Psoas muscle (tissue), 7 donors: ENCODE measurements at regions not wholly inside any gene's neighbourhood (a gene's known extent, or its start where the extent isn't known, plus 50 kb on each side); places are given as distances from the start of the nearest gene placed in this dataset.
A peak's percentile ranks its signal among the peaks of the same experiment; 100 is the strongest.

Experiments used
- ATAC-seq, 4 donors: fragments of 200-7000 bp; cut with Tn5 transposase; one replicate each; pipeline ENCODE4 v1.9.1; 2020; ENCODE audit warnings: moderate library complexity in 3 of 4, mild to moderate bottlenecking in 2 of 4
- DNase-seq, 2 donors: peaks; one replicate each; pipeline ENCODE4 v3.0.0-alpha.2; 2020
- H3K27ac ChIP-seq: fragments of 200-600 bp; one replicate; pipeline ENCODE4 v1.8.0; 2022
- H3K27me3 ChIP-seq, 3 donors: fragments of 200-600 bp in 1 of 3; one replicate each; pipeline versions ENCODE4 v1.6.1 to v1.8.0; 2013 to 2022; ENCODE audit warnings: low read length in 2 of 3, mild to moderate bottlenecking in 2 of 3, moderate library complexity in 1 of 3; ENCODE audit not compliant: insufficient read depth in 3 of 3
- H3K36me3 ChIP-seq, 2 donors: fragments of 200-600 bp in 1 of 2; one replicate each; pipeline versions ENCODE4 v1.6.1 to v1.8.0; 2013 to 2022; ENCODE audit warnings: low read depth in 1 of 2, mild to moderate bottlenecking in 1 of 2, moderate library complexity in 1 of 2; ENCODE audit not compliant: insufficient read depth in 1 of 2
- H3K4me1 ChIP-seq: fragments of 200-600 bp; one replicate; pipeline ENCODE4 v1.8.0; 2022
- H3K4me3 ChIP-seq: fragments of 200-600 bp; one replicate; pipeline ENCODE4 v1.8.0; 2022; ENCODE audit warnings: mild to moderate bottlenecking
- H3K9me3 ChIP-seq: fragments of 200-600 bp; one replicate; pipeline ENCODE4 v1.8.0; 2022
- CTCF ChIP-seq: fragments of 200-600 bp; IDR thresholded peaks from one replicate; pipeline ENCODE4 v1.8.0; 2022; ENCODE audit warnings: antibody characterized with exemption
- WGBS, 3 donors: extraction: QIAGEN DNeasy Blood & Tissue Kit; methylation state at CpG; one replicate each; pipeline versions ENCODE4 v1.1.6 to v1.1.7; 2013; 5-methylcytosine and 5-hydroxymethylcytosine counted together
- intact Hi-C, 2 donors: fragments of 100-400 bp; cut with DNase I; formaldehyde crosslinking; loops; one replicate each; pipeline versions ENCODE4 v1.11.0 to v1.14.2; 2022
- donor health status: healthy with polysubstance abuse.
- donor health status: DM: no; HTN: no; CAD: no; lungs with moderate emphysema.
- donor health status: Bipolar disorder and iron deficiency.
- donor health status: healthy.
- donor health status: DM: yes; HTN: yes; CAD: no.
- donor health status: DM: no; HTN: no; CAD: no.
- donor health status: DM: yes; HTN: yes; CAD: no.

GRCh38 chr21:35430260-35430659 is 381.2 kb upstream of the RUNX1 start:
- no peak overlapping the region for H3K27ac ChIP-seq

DNA sequence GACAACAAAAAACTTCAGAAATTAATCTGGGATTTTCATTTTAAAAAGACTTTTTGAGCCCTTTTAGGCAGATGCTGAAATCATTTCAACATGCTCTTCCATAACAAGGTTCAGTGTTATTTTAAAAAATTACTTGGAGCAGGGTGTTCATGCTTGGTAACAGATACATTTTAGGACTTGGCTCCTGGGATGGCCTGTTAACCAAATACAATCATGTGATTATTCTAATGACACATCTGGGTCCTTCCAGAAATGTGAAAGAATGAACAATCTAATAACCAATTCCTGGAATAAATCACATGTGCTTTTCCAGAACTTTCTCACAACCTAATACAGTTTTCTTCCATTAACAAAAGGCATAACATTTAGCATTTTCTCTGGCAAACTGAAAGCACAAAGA is 379.8 kb upstream of the RUNX1 start:
- peak in 3 of 4 donors; percentile 23 to 51 (median 40) for ATAC-seq
- no peak for DNase-seq
- Histone ChIP-seq H3K4me1 (no peaks in the 10 kb centered on the region), H3K27ac (peak overlapping the region; percentile 23), H3K4me3 (no peak overlapping the region), H3K27me3 (peaks cover 0 to 6% (median 2%) of the 10 kb centered on the region in 3 donors), H3K36me3 (no peaks in the 10 kb centered on the region), H3K9me3 (peaks cover 14% of the 10 kb centered on the region)
- no peak for TF ChIP-seq CTCF
- intact Hi-C loops, result no loop called here

More at GRCh38 chr21:35430260-35430659, 381.2 kb upstream of the RUNX1 start:
- no peaks in the 10 kb centered on the region for H3K36me3 ChIP-seq
- 93 to 97% (median 96%) methylated on average over 3 of the region's 3 CpGs for WGBS, 3 donors
- H3K4me3 ChIP-seq, result no peak overlapping the region
- ATAC-seq (no peak), DNase-seq (no peak)
- intact Hi-C loops, result no loop called here
- no peak for TF ChIP-seq CTCF
- H3K9me3 ChIP-seq, result peaks cover 26% of the 10 kb centered on the region
- H3K4me1 ChIP-seq, result no peaks in the 10 kb centered on the region
- peaks cover 0 to 6% (median 2%) of the 10 kb centered on the region in 3 donors for H3K27me3 ChIP-seq

DNA sequence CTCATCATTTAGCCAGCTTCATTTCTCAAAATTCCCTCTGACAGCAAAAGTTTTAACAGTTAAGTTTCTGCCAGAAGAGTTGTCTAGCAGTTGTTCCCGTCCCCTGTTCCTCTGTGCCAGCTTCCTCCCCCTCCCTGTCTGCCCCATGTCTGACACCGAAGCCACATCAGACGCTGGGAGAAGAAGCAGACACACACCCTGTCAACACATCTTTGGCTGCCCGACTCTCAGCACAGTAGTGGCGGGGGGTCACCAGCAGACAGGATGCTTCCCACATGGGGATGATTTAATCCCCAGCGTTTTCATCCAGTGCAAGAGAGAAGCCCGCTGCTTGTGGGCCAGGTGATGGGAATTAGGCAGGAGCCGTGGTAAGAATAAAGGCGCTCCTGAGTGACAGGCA is 379.4 kb upstream of the RUNX1 start:
- intact Hi-C loops, result no loop called here
- ATAC-seq (peak; percentile 37 to 68 (median 52)), DNase-seq (peak; percentile 34 to 55)
- peaks cover 10% of the 10 kb centered on the region for H3K9me3 ChIP-seq
- WGBS, 3 donors, result 6 to 11% (median 9%) methylated on average over 9 of the region's 9 CpGs
- peaks cover 0 to 6% (median 2%) of the 10 kb centered on the region in 3 donors for H3K27me3 ChIP-seq
- H3K27ac ChIP-seq, result peak overlapping the region; percentile 47
- no peaks in the 10 kb centered on the region for H3K36me3 ChIP-seq
- no peaks in the 10 kb centered on the region for H3K4me1 ChIP-seq
- no peak for TF ChIP-seq CTCF
- no peak overlapping the region for H3K4me3 ChIP-seq

GRCh38 chr21:35428001-35428320 is 378.9 kb upstream of the RUNX1 start:
- Histone ChIP-seq H3K4me3 (no peak overlapping the region), H3K27me3 (peaks cover 0 to 6% (median 2%) of the 10 kb centered on the region in 3 donors), H3K4me1 (no peaks in the 10 kb centered on the region), H3K9me3 (peaks cover 9% of the 10 kb centered on the region), H3K36me3 (no peaks in the 10 kb centered on the region), H3K27ac (peak overlapping the region; percentile 47)
- ATAC-seq, result peak in 2 of 4 donors; percentile 47 to 66
- no peak for TF ChIP-seq CTCF
- intact Hi-C loops, result no loop called here
- DNase-seq, result no peak

- Histone ChIP-seq H3K27ac (no peak overlapping the region), H3K9me3 (peaks cover 9% of the 10 kb centered on the region), H3K4me3 (no peak overlapping the region), H3K27me3 (peaks cover 0 to 6% (median 2%) of the 10 kb centered on the region in 3 donors), H3K36me3 (no peaks in the 10 kb centered on the region), H3K4me1 (no peaks in the 10 kb centered on the region)
- peak in 3 of 4 donors; percentile 40 to 57 (median 55) for ATAC-seq
- WGBS, 3 donors, result 44 to 54% (median 49%) methylated on average over 9 of the region's 9 CpGs
- no peak for TF ChIP-seq CTCF
- intact Hi-C loops, result no loop called here
- peak in 1 of 2 donors; percentile 44 for DNase-seq
Observed at GRCh38 chr21:35427320-35428000, 378.4 kb upstream of the RUNX1 start.
